ENCODE measurements at regions not wholly inside any gene's neighbourhood (a gene's known extent, or its start where the extent isn't known, plus 50 kb on each side); places are given as distances from the start of the nearest gene placed in this dataset.

- intact Hi-C loops (cut with DNase I): no loop called here
- Histone ChIP-seq H3K9me3 (peaks cover 0 to 2% (median 0%) of the 10 kb centered on the region in 12 donors), H3K4me1 (no peaks in the 10 kb centered on the region), H3K36me3 (no peaks in the 10 kb centered on the region), H3K27ac (no peak overlapping the region), H3K4me3 (no peak overlapping the region), H3K27me3 (peaks cover 0 to 39% (median 0%) of the 10 kb centered on the region in 9 donors)
- WGBS, 4 donors: 81 to 94% (median 82%) methylated on average over 3 of the region's 3 CpGs
- DNase-seq: no peak
- TF ChIP-seq CTCF (IDR thresholded peaks at IDR 0.05) (no peak), POLR2A (IDR thresholded peaks at IDR 0.05) (no peak)
- no peak for ATAC-seq
These were observed 386.2 kb upstream of the CCL2 start for GRCh38 chr17:33868899-33869298.

- H3K9me3 ChIP-seq: peaks cover 0 to 2% (median 0%) of the 10 kb centered on the region in 12 donors
- H3K27ac ChIP-seq: no peak overlapping the region
- H3K4me3 ChIP-seq: no peak overlapping the region
- intact Hi-C loops (cut with DNase I): no loop called here
- no peak for TF ChIP-seq POLR2A (IDR thresholded peaks at IDR 0.05)
- no peak for TF ChIP-seq CTCF (IDR thresholded peaks at IDR 0.05)
- H3K4me1 ChIP-seq: no peaks in the 10 kb centered on the region
- ATAC-seq (no peak), DNase-seq (no peak)
- 68 to 78% (median 78%) methylated on average over 3 of the region's 3 CpGs for WGBS, 4 donors
- peaks cover 0 to 39% (median 0%) of the 10 kb centered on the region in 9 donors for H3K27me3 ChIP-seq
- H3K36me3 ChIP-seq: no peaks in the 10 kb centered on the region
These were observed 384.1 kb upstream of the CCL2 start for GRCh38 chr17:33870936-33871335.

- no peaks in the 10 kb centered on the region for H3K4me1 ChIP-seq
- peaks cover 0 to 2% (median 0%) of the 10 kb centered on the region in 12 donors for H3K9me3 ChIP-seq
- ATAC-seq: no peak
- intact Hi-C loops (cut with DNase I): no loop called here
- H3K36me3 ChIP-seq: no peaks in the 10 kb centered on the region
- no peak overlapping the region for H3K27ac ChIP-seq
- H3K4me3 ChIP-seq: no peak overlapping the region
- no peak for DNase-seq
- 66 to 75% (median 71%) methylated on average over 9 of the region's 9 CpGs for WGBS, 4 donors
- TF ChIP-seq POLR2A (IDR thresholded peaks at IDR 0.05) (no peak), CTCF (IDR thresholded peaks at IDR 0.05) (no peak)
- H3K27me3 ChIP-seq: peaks cover 0 to 39% (median 0%) of the 10 kb centered on the region in 9 donors
These were observed 383.2 kb upstream of the CCL2 start for GRCh38 chr17:33871720-33872540.

- WGBS, 4 donors: 55 to 71% (median 60%) methylated on average over 2 of the region's 2 CpGs
- Histone ChIP-seq H3K4me1 (no peaks in the 10 kb centered on the region), H3K27ac (no peak overlapping the region), H3K4me3 (no peak overlapping the region), H3K27me3 (peaks cover 0 to 31% (median 0%) of the 10 kb centered on the region in 9 donors), H3K36me3 (no peaks in the 10 kb centered on the region), H3K9me3 (peaks cover 0 to 2% (median 0%) of the 10 kb centered on the region in 12 donors)
- no peak for TF ChIP-seq CTCF (IDR thresholded peaks at IDR 0.05)
- no peak for TF ChIP-seq POLR2A (IDR thresholded peaks at IDR 0.05)
- no peak for DNase-seq
- ATAC-seq: no peak
- intact Hi-C loops (cut with DNase I): no loop called here
These were observed 381.9 kb upstream of the CCL2 start for GRCh38 chr17:33873201-33873617.

Data from heart left ventricle (tissue), 16 donors.